Upper lobe of left lung (tissue), 6 donors: ENCODE measurements at regions not wholly inside any gene's neighbourhood (a gene's known extent, or its start where the extent isn't known, plus 50 kb on each side); places are given as distances from the start of the nearest gene placed in this dataset.

Experiments
- ATAC-seq, 2 donors: fragments of 200-7000 bp; cut with Tn5 transposase; one replicate each; pipeline ENCODE4 v1.9.1; 2022; ENCODE audit warnings: mild to moderate bottlenecking in 2 of 2, moderate library complexity in 2 of 2; ENCODE audit not compliant: low FRiP score in 2 of 2
- DNase-seq, 2 donors: peaks; one replicate each; pipeline ENCODE4 v3.0.0-alpha.2; 2019 to 2020
- H3K27ac ChIP-seq, 4 donors: fragments of 200-600 bp; sonication (generic); one replicate each; pipeline ENCODE4 v1.5.1; 2016 to 2019
- H3K27me3 ChIP-seq, 4 donors: fragments of 200-600 bp; sonication (generic); one replicate each; pipeline ENCODE4 v1.5.1; 2017 to 2019
- H3K36me3 ChIP-seq, 4 donors: fragments of 200-600 bp; sonication (generic); one replicate each; pipeline ENCODE4 v1.5.1; 2016 to 2019
- H3K4me1 ChIP-seq, 4 donors: fragments of 200-600 bp; sonication (generic); one replicate each; pipeline ENCODE4 v1.5.1; 2018 to 2019
- H3K4me3 ChIP-seq, 4 donors: fragments of 200-600 bp; sonication (generic); one replicate each; pipeline ENCODE4 v1.5.1; 2017 to 2019; ENCODE audit warnings: mild to moderate bottlenecking in 2 of 4, moderate library complexity in 1 of 4
- H3K9me3 ChIP-seq, 4 donors: fragments of 200-600 bp; sonication (generic); one replicate each; pipeline ENCODE4 v1.5.1; 2018 to 2019
- CTCF ChIP-seq, 6 experiments: fragments of 450-650 bp in 4 of 6; fragments of 200-600 bp in 2 of 6; sonication (generic) in 2 of 6; IDR thresholded peaks; one replicate each; pipeline ENCODE4 v1.5.1; 2016 to 2019; ENCODE audit warnings: antibody characterized with exemption in 6 of 6
- EP300 ChIP-seq, 4 donors: sonication (generic); formaldehyde crosslinking; IDR thresholded peaks; one replicate each; pipeline ENCODE4 v1.5.1; 2017; ENCODE audit warnings: antibody characterized with exemption in 4 of 4, control low read depth in 2 of 4
- POLR2A ChIP-seq, 4 donors: fragments of 450-650 bp; IDR thresholded peaks; one replicate each; pipeline ENCODE4 v1.5.1; 2016 to 2017; ENCODE audit warnings: antibody characterized with exemption in 4 of 4, mild to moderate bottlenecking in 2 of 4
- POLR2AphosphoS5 ChIP-seq, 2 donors: sonication (generic); formaldehyde crosslinking; IDR thresholded peaks; one replicate each; pipeline ENCODE4 v1.5.1; 2017; ENCODE audit warnings: antibody characterized with exemption in 2 of 2
- WGBS, 2 donors: methylation state at CpG; one replicate each; pipeline ENCODE4 v1.1.5; 2017 to 2018; 5-methylcytosine and 5-hydroxymethylcytosine counted together
- donor health status: DM: no; HTN: no; CAD: no; lungs with moderate emphysema.
- donor health status: DM: no; HTN: yes; CAD: no; lungs with severe emphysema.

- TF ChIP-seq CTCF (IDR thresholded peaks at IDR 0.05) (no peak), EP300 (IDR thresholded peaks at IDR 0.05) (no peak), POLR2A (IDR thresholded peaks at IDR 0.05) (no peak), POLR2AphosphoS5 (IDR thresholded peaks at IDR 0.05) (no peak)
- DNase-seq (no peak), ATAC-seq (no peak)
- WGBS, 2 donors, result 95 to 96% methylated on average over 2 of the region's 2 CpGs
- Histone ChIP-seq H3K9me3 (peaks cover 0 to 17% (median 5%) of the 10 kb centered on the region in 4 donors), H3K27me3 (no peaks in the 10 kb centered on the region), H3K4me3 (no peak overlapping the region), H3K27ac (no peak overlapping the region), H3K4me1 (no peaks in the 10 kb centered on the region), H3K36me3 (no peaks in the 10 kb centered on the region)
These were observed 214.9 kb downstream of the BCHE start for GRCh38 chr3:165622356-165622755.

GRCh38 chr3:165619069-165619468, 218.2 kb downstream of the BCHE start:
- ATAC-seq (no peak), DNase-seq (no peak)
- 73 to 79% methylated on average over 2 of the region's 2 CpGs for WGBS, 2 donors
- Histone ChIP-seq H3K27ac (no peak overlapping the region), H3K27me3 (no peaks in the 10 kb centered on the region), H3K9me3 (peaks cover 0 to 9% (median 3%) of the 10 kb centered on the region in 4 donors), H3K4me1 (no peaks in the 10 kb centered on the region), H3K36me3 (no peaks in the 10 kb centered on the region), H3K4me3 (no peak overlapping the region)
- no peak for TF ChIP-seq EP300 (IDR thresholded peaks at IDR 0.05)
- no peak for TF ChIP-seq POLR2AphosphoS5 (IDR thresholded peaks at IDR 0.05)
- TF ChIP-seq POLR2A (IDR thresholded peaks at IDR 0.05), result no peak
- no peak for TF ChIP-seq CTCF (IDR thresholded peaks at IDR 0.05)

- no peak for DNase-seq
- no peak for ATAC-seq
- Histone ChIP-seq H3K4me3 (no peak overlapping the region), H3K27ac (no peak overlapping the region), H3K9me3 (peaks cover 0 to 7% (median 0%) of the 10 kb centered on the region in 4 donors), H3K36me3 (no peaks in the 10 kb centered on the region), H3K27me3 (no peaks in the 10 kb centered on the region), H3K4me1 (no peaks in the 10 kb centered on the region)
- TF ChIP-seq EP300 (IDR thresholded peaks at IDR 0.05) (no peak), CTCF (IDR thresholded peaks at IDR 0.05) (no peak), POLR2AphosphoS5 (IDR thresholded peaks at IDR 0.05) (no peak)
These were observed 220.1 kb downstream of the BCHE start for GRCh38 chr3:165617134-165617533.

GRCh38 chr3:165614337-165614736, 222.9 kb downstream of the BCHE start:
- Histone ChIP-seq H3K27me3 (no peaks in the 10 kb centered on the region), H3K27ac (no peak overlapping the region), H3K4me3 (no peak overlapping the region), H3K36me3 (no peaks in the 10 kb centered on the region), H3K4me1 (no peaks in the 10 kb centered on the region), H3K9me3 (no peaks in the 10 kb centered on the region)
- ATAC-seq, result no peak
- DNase-seq, result no peak
- 88 to 93% methylated on average over 1 of the region's 1 CpG for WGBS, 2 donors
- TF ChIP-seq POLR2AphosphoS5 (IDR thresholded peaks at IDR 0.05) (no peak), EP300 (IDR thresholded peaks at IDR 0.05) (no peak), POLR2A (IDR thresholded peaks at IDR 0.05) (no peak), CTCF (IDR thresholded peaks at IDR 0.05) (no peak)

GRCh38 chr3:165613014-165613413, 224.2 kb downstream of the BCHE start:
- WGBS, 2 donors, result 65 to 67% methylated on average over 4 of the region's 4 CpGs
- Histone ChIP-seq H3K27me3 (no peaks in the 10 kb centered on the region), H3K4me3 (no peak overlapping the region), H3K4me1 (no peaks in the 10 kb centered on the region), H3K36me3 (no peaks in the 10 kb centered on the region), H3K27ac (no peak overlapping the region), H3K9me3 (no peaks in the 10 kb centered on the region)
- ATAC-seq, result no peak
- TF ChIP-seq POLR2A (IDR thresholded peaks at IDR 0.05) (no peak), POLR2AphosphoS5 (IDR thresholded peaks at IDR 0.05) (no peak), CTCF (IDR thresholded peaks at IDR 0.05) (no peak), EP300 (IDR thresholded peaks at IDR 0.05) (no peak)
- DNase-seq, result no peak
